WTC11 (cell line): ENCODE measurements at regions not wholly inside any gene's neighbourhood (a gene's known extent, or its start where the extent isn't known, plus 50 kb on each side); places are given as distances from the start of the nearest gene placed in this dataset.

ENCODE experiments used
- ATAC-seq: fragments of 200-7000 bp; cut with Tn5 transposase; 2 replicates; pipeline ENCODE4 v1.10.0; 2021; ENCODE audit warnings: mild to moderate bottlenecking, moderate library complexity
- CTCF ChIA-PET: fragments of 300-600 bp; sonication (Branson Sonifier 250); formaldehyde crosslinking; loops from one replicate; lab custom pipeline; 2021; ENCODE audit warnings: antibody characterized with exemption; lab: Charles Lee
- POLR2A ChIA-PET: fragments of 350-600 bp; sonication (Branson Sonifier 250); formaldehyde crosslinking; loops from one replicate; lab custom pipeline; 2021; ENCODE audit warnings: antibody characterized with exemption; lab: Charles Lee
- DNase-seq: peaks from one replicate; pipeline ENCODE4 v3.0.0; 2021; ENCODE audit warnings: low spot score
- H3K27ac Mint-ChIP-seq: 2 replicates; pipeline ENCODE4 v1.8.0; 2021; ENCODE audit warnings: mixed read lengths
- H3K27me3 Mint-ChIP-seq: 2 replicates; pipeline ENCODE4 v1.8.0; 2021; ENCODE audit warnings: low read depth, mild to moderate bottlenecking, moderate library complexity, mixed read lengths
- H3K36me3 Mint-ChIP-seq: 2 replicates; pipeline ENCODE4 v1.8.0; 2021; ENCODE audit warnings: mixed read lengths
- H3K4me1 Mint-ChIP-seq: 2 replicates; pipeline ENCODE4 v1.8.0; 2022; ENCODE audit warnings: mixed read lengths
- H3K4me3 Mint-ChIP-seq: 2 replicates; pipeline ENCODE4 v1.8.0; 2021; ENCODE audit warnings: mild to moderate bottlenecking, moderate library complexity, mixed read lengths
- H3K9me3 Mint-ChIP-seq: 2 replicates; pipeline ENCODE4 v1.8.0; 2021; ENCODE audit warnings: mixed read lengths
- ATF1 ChIP-seq: sonication (generic); formaldehyde crosslinking; IDR thresholded peaks from 2 replicates; pipeline ENCODE4 v1.8.1; 2023; ENCODE audit warnings: mild to moderate bottlenecking, moderate library complexity, missing genetic modification reagents
- CREM ChIP-seq: sonication (generic); formaldehyde crosslinking; IDR thresholded peaks from 2 replicates; pipeline ENCODE4 v1.8.1; 2022; ENCODE audit warnings: mild to moderate bottlenecking, missing genetic modification reagents, moderate library complexity
- ESRRA ChIP-seq: sonication (generic); formaldehyde crosslinking; IDR thresholded peaks from 2 replicates; pipeline ENCODE4 v1.8.1; 2022; ENCODE audit warnings: mild to moderate bottlenecking, missing genetic modification reagents, borderline replicate concordance
- FOXJ3 ChIP-seq: sonication (generic); formaldehyde crosslinking; IDR thresholded peaks from 2 replicates; pipeline ENCODE4 v1.9.0; 2021; ENCODE audit warnings: missing genetic modification reagents, mild to moderate bottlenecking, borderline replicate concordance
- FOXP1 ChIP-seq: sonication (generic); formaldehyde crosslinking; IDR thresholded peaks from 2 replicates; pipeline ENCODE4 v1.8.0; 2022; ENCODE audit warnings: missing genetic modification reagents, mild to moderate bottlenecking, moderate library complexity, borderline replicate concordance
- GRHL2 ChIP-seq: fragments of 250-450 bp; sonication (Bioruptor Pico); IDR thresholded peaks from 2 replicates; pipeline ENCODE4 v1.8.0; 2022; ENCODE audit warnings: mild to moderate bottlenecking, moderate library complexity; ENCODE audit not compliant: insufficient replicate concordance, severe bottlenecking
- HMGXB4 ChIP-seq: sonication (generic); formaldehyde crosslinking; IDR thresholded peaks from 2 replicates; pipeline ENCODE4 v1.8.1; 2023; ENCODE audit warnings: mild to moderate bottlenecking, moderate library complexity, missing genetic modification reagents
- MLX ChIP-seq: sonication (generic); formaldehyde crosslinking; IDR thresholded peaks from 2 replicates; pipeline ENCODE4 v1.8.1; 2023; ENCODE audit warnings: mild to moderate bottlenecking, missing genetic modification reagents, moderate library complexity
- MXD4 ChIP-seq: fragments of 250-450 bp; sonication (Bioruptor Pico); IDR thresholded peaks from 2 replicates; pipeline ENCODE4 v1.8.0; 2021; ENCODE audit warnings: mild to moderate bottlenecking, moderate library complexity, borderline replicate concordance
- RELA ChIP-seq: sonication (generic); formaldehyde crosslinking; IDR thresholded peaks from 2 replicates; pipeline ENCODE4 v1.8.1; 2022; ENCODE audit warnings: missing genetic modification reagents, mild to moderate bottlenecking, borderline replicate concordance
- SMAD3 ChIP-seq: sonication (generic); formaldehyde crosslinking; IDR thresholded peaks from 2 replicates; pipeline ENCODE4 v1.8.0; 2022; ENCODE audit warnings: missing genetic modification reagents, mild to moderate bottlenecking, borderline replicate concordance
- SP1 ChIP-seq: sonication (generic); formaldehyde crosslinking; conservative IDR thresholded peaks from 2 replicates; pipeline ENCODE4 v1.8.1; 2022; ENCODE audit warnings: missing genetic modification reagents
- TEAD1 ChIP-seq: sonication (generic); formaldehyde crosslinking; IDR thresholded peaks from 2 replicates; pipeline ENCODE4 v1.8.0; 2022; ENCODE audit warnings: mild to moderate bottlenecking, missing genetic modification reagents
- USF2 ChIP-seq: sonication (generic); formaldehyde crosslinking; IDR thresholded peaks from 2 replicates; pipeline ENCODE4 v1.8.1; 2023; ENCODE audit warnings: mild to moderate bottlenecking, missing genetic modification reagents, moderate library complexity
- ZBTB21 ChIP-seq: sonication (generic); formaldehyde crosslinking; IDR thresholded peaks from 2 replicates; pipeline ENCODE4 v1.8.1; 2023; ENCODE audit warnings: mild to moderate bottlenecking, missing genetic modification reagents, borderline replicate concordance
- ZNF138 ChIP-seq: sonication (generic); formaldehyde crosslinking; conservative IDR thresholded peaks from 2 replicates; pipeline ENCODE4 v1.8.1; 2022; ENCODE audit warnings: mild to moderate bottlenecking, moderate library complexity, missing genetic modification reagents
- ZNF219 ChIP-seq: sonication (generic); formaldehyde crosslinking; IDR thresholded peaks from 2 replicates; pipeline ENCODE4 v1.8.0; 2023; ENCODE audit warnings: missing genetic modification reagents, mild to moderate bottlenecking, borderline replicate concordance
- ZNF416 ChIP-seq: fragments of 250-450 bp; sonication (Bioruptor Pico); IDR thresholded peaks from 2 replicates; pipeline ENCODE4 v1.9.0; 2021; ENCODE audit warnings: mild to moderate bottlenecking, inconsistent platforms
- ZNF425 ChIP-seq: fragments of 250-450 bp; sonication (Bioruptor Pico); conservative IDR thresholded peaks from 2 replicates; pipeline ENCODE4 v1.9.0; 2021; ENCODE audit warnings: mild to moderate bottlenecking
- ZNF532 ChIP-seq: fragments of 250-450 bp; sonication (Bioruptor Pico); IDR thresholded peaks from 2 replicates; pipeline ENCODE4 v1.9.0; 2021; ENCODE audit warnings: mild to moderate bottlenecking, borderline replicate concordance
- ZNF671 ChIP-seq: fragments of 250-450 bp; sonication (Bioruptor Pico); IDR thresholded peaks from 2 replicates; pipeline ENCODE4 v1.8.0; 2021; ENCODE audit warnings: mild to moderate bottlenecking
- TF ChIP-seq, protein P1 (sequence below): sonication (generic); formaldehyde crosslinking; IDR thresholded peaks from 2 replicates; pipeline ENCODE4 v1.8.0; 2023; ENCODE audit warnings: missing genetic modification reagents, mild to moderate bottlenecking, borderline replicate concordance
- TF ChIP-seq, protein P2 (sequence below): fragments of 250-450 bp; sonication (Bioruptor Pico); IDR thresholded peaks from 2 replicates; pipeline ENCODE4 v1.8.0; 2021; ENCODE audit warnings: mild to moderate bottlenecking

DNA sequence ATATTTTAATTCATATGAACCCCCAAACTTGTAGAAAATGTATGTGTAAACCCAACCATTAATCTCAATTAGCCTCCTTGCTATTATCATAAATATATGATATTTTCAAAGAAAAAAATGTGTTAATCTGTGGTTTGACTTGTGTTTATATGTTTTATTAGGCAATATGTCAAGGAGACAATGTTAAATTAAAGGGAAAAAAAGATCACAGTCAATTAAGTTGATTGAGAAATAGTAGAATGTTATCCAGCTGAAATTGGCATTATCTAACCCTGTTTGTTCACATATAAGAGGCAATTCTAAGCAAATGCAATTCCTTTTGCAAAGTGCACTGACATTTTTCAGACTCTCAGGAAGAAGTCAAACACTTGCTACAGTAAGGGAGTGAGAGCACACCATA is 745.3 kb downstream of the C12orf50 start (continued):
- TF ChIP-seq, protein P1, sequence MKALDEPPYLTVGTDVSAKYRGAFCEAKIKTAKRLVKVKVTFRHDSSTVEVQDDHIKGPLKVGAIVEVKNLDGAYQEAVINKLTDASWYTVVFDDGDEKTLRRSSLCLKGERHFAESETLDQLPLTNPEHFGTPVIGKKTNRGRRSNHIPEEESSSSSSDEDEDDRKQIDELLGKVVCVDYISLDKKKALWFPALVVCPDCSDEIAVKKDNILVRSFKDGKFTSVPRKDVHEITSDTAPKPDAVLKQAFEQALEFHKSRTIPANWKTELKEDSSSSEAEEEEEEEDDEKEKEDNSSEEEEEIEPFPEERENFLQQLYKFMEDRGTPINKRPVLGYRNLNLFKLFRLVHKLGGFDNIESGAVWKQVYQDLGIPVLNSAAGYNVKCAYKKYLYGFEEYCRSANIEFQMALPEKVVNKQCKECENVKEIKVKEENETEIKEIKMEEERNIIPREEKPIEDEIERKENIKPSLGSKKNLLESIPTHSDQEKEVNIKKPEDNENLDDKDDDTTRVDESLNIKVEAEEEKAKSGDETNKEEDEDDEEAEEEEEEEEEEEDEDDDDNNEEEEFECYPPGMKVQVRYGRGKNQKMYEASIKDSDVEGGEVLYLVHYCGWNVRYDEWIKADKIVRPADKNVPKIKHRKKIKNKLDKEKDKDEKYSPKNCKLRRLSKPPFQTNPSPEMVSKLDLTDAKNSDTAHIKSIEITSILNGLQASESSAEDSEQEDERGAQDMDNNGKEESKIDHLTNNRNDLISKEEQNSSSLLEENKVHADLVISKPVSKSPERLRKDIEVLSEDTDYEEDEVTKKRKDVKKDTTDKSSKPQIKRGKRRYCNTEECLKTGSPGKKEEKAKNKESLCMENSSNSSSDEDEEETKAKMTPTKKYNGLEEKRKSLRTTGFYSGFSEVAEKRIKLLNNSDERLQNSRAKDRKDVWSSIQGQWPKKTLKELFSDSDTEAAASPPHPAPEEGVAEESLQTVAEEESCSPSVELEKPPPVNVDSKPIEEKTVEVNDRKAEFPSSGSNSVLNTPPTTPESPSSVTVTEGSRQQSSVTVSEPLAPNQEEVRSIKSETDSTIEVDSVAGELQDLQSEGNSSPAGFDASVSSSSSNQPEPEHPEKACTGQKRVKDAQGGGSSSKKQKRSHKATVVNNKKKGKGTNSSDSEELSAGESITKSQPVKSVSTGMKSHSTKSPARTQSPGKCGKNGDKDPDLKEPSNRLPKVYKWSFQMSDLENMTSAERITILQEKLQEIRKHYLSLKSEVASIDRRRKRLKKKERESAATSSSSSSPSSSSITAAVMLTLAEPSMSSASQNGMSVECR (CRISPR knock-in tag) = no peak
- TF ChIP-seq ZNF416 (CRISPR knock-in tag) = no peak
- TF ChIP-seq SP1 (CRISPR knock-in tag) = no peak
- no peak for TF ChIP-seq TEAD1
- TF ChIP-seq SMAD3 (CRISPR knock-in tag) = no peak
- no peak for TF ChIP-seq FOXP1
- TF ChIP-seq CREM (CRISPR knock-in tag) = no peak
- TF ChIP-seq FOXJ3 (CRISPR knock-in tag) = no peak
- no peak for TF ChIP-seq ZNF219
- TF ChIP-seq ZNF671 = no peak
- TF ChIP-seq ZBTB21 (CRISPR knock-in tag) = no peak

DNA sequence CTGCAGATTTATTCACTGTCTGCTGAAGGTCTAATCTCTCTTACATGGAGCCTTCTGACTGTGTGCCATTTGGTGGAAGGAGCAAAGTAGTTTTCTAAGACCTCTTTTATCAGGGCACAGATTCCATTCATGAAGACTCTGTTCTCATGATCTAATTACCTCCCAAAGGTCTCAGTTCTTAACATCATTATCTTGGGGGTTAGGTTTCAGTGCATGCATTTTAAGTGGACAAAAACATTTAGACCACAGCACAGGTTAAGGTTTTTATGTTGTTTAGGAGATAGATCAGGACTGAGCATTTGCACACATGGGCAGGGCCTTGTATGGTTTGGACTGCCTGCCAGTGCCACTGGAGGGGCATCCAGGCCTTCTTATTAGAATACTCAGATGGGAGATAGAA is 746.1 kb downstream of the C12orf50 start:
- CTCF ChIA-PET = no interaction called here
- DNase-seq (no peak), ATAC-seq (no peak)
- Mint-ChIP-seq H3K4me3 (no peak overlapping the region), H3K27me3 (no peaks in the 10 kb centered on the region), H3K36me3 (peaks cover 17% of the 10 kb centered on the region), H3K4me1 (peaks cover 4% of the 10 kb centered on the region), H3K27ac (no peak overlapping the region), H3K9me3 (peaks cover 32% of the 10 kb centered on the region)
- POLR2A ChIA-PET = no interaction called here
- TF ChIP-seq ZNF138 (CRISPR knock-in tag) = no peak
- TF ChIP-seq ZNF532 (CRISPR knock-in tag) = no peak
- no peak for TF ChIP-seq USF2 (CRISPR knock-in tag)
- no peak for TF ChIP-seq GRHL2 (CRISPR knock-in tag)
- TF ChIP-seq ZNF425 (CRISPR knock-in tag) = no peak
- TF ChIP-seq HMGXB4 = no peak
- no peak for TF ChIP-seq MXD4 (CRISPR knock-in tag)
- TF ChIP-seq, protein P2, sequence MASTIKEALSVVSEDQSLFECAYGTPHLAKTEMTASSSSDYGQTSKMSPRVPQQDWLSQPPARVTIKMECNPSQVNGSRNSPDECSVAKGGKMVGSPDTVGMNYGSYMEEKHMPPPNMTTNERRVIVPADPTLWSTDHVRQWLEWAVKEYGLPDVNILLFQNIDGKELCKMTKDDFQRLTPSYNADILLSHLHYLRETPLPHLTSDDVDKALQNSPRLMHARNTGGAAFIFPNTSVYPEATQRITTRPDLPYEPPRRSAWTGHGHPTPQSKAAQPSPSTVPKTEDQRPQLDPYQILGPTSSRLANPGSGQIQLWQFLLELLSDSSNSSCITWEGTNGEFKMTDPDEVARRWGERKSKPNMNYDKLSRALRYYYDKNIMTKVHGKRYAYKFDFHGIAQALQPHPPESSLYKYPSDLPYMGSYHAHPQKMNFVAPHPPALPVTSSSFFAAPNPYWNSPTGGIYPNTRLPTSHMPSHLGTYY (CRISPR knock-in tag) = no peak
- TF ChIP-seq RELA (CRISPR knock-in tag) = no peak
- TF ChIP-seq MLX = no peak
- no peak for TF ChIP-seq ATF1 (CRISPR knock-in tag)
- no peak for TF ChIP-seq ESRRA (CRISPR knock-in tag)
